GM10248 (cell line): ENCODE measurements at regions not wholly inside any gene's neighbourhood (a gene's known extent, or its start where the extent isn't known, plus 50 kb on each side); places are given as distances from the start of the nearest gene placed in this dataset.

Experiments used
- CTCF ChIA-PET: fragments of 300-600 bp; sonication (Branson Sonifier 250); formaldehyde crosslinking; extraction: SDS; loops from one replicate; lab custom pipeline; 2021; ENCODE audit warnings: antibody characterized with exemption; lab: Yijun Ruan, JAX
- POLR2A ChIA-PET: fragments of 350-650 bp; sonication (Branson Sonifier 250); formaldehyde crosslinking; extraction: SDS; loops from one replicate; lab custom pipeline; 2020; ENCODE audit warnings: antibody characterized with exemption; lab: Yijun Ruan, JAX
- DNase-seq: peaks from one replicate; pipeline ENCODE4 v3.0.0; 2012; ENCODE audit errors: extremely low spot score
- CTCF ChIP-seq: IDR thresholded peaks from 2 replicates; pipeline ENCODE4 v1.5.1; 2012; ENCODE audit warnings: mild to moderate bottlenecking, low read depth; ENCODE audit errors: extremely low read depth, missing control alignments, control extremely low read depth

GRCh38 chr2:18242716-18243115 is 317.7 kb downstream of the RDH14 start:
- no peak for DNase-seq
- POLR2A ChIA-PET = no interaction called here

GRCh38 chr2:18238209-18238608 is 322.2 kb downstream of the RDH14 start:
- DNase-seq = no peak
- POLR2A ChIA-PET = no interaction called here
- CTCF ChIA-PET = no interaction called here
- no peak for TF ChIP-seq CTCF

More at GRCh38 chr2:18242716-18243115, 317.7 kb downstream of the RDH14 start:
- TF ChIP-seq CTCF = no peak
- CTCF ChIA-PET = no interaction called here

- POLR2A ChIA-PET = no interaction called here
- TF ChIP-seq CTCF = no peak
- DNase-seq = no peak
- CTCF ChIA-PET = interaction anchor here (1.2 kb wide), 1 partner anchor 13 kb away, joined by 3 read pairs; no protein-coding TSS in a partner anchor
Measured at GRCh38 chr2:18237298-18237697, 323.2 kb downstream of the RDH14 start.

- ChIA-PET CTCF (no interaction called here), POLR2A (no interaction called here)
- no peak for DNase-seq
- TF ChIP-seq CTCF = no peak
Measured at GRCh38 chr2:18232731-18233438, 327.6 kb downstream of the RDH14 start.

- CTCF ChIA-PET = interaction anchor here (0.8 to 0.9 kb wide), 2 partner anchors 11 to 12 kb away, joined by 3 read pairs; no protein-coding TSS in a partner anchor
Measured at GRCh38 chr2:18230668-18231067, 329.8 kb downstream of the RDH14 start.

GRCh38 chr2:18219676-18220075 is 340.8 kb downstream of the RDH14 start:
- ChIA-PET POLR2A (no interaction called here), CTCF (no interaction called here)
- no peak for TF ChIP-seq CTCF
- DNase-seq = no peak

More at GRCh38 chr2:18230668-18231067, 329.8 kb downstream of the RDH14 start:
- DNase-seq = no peak
- TF ChIP-seq CTCF = no peak
- POLR2A ChIA-PET = no interaction called here
